Keratinocyte (primary cell): ENCODE measurements at regions not wholly inside any gene's neighbourhood (a gene's known extent, or its start where the extent isn't known, plus 50 kb on each side); places are given as distances from the start of the nearest gene placed in this dataset.

Experiments
- DNase-seq: peaks from one replicate; pipeline ENCODE4 v3.0.0-alpha.2; 2011; ENCODE audit warnings: low read depth, missing footprints, low spot score
- FAIRE-seq: peaks from 2 replicates; lab custom pipeline; 2011; peaks lifted over from hg19 to GRCh38; lab: Jason Lieb, UNC
- H2AFZ ChIP-seq: 2 replicates; pipeline ENCODE4 v1.6.0; 2012; ENCODE audit warnings: low read length, control low read depth, inconsistent platforms; ENCODE audit not compliant: control insufficient read depth
- H3K27ac ChIP-seq: 2 replicates; pipeline ENCODE4 v1.5.1; 2011; ENCODE audit warnings: low read length; ENCODE audit not compliant: control insufficient read depth, insufficient read depth
- H3K27me3 ChIP-seq: 3 replicates; pipeline ENCODE4 v1.6.0; 2011; ENCODE audit warnings: low read length; ENCODE audit not compliant: control insufficient read depth, insufficient read depth; ENCODE audit errors: extremely low read depth
- H3K36me3 ChIP-seq, 2 experiments: 2 replicates in 1 of 2; 3 replicates in 1 of 2; pipeline ENCODE4 v1.5.1; 2011; ENCODE audit warnings: low read length in 2 of 2, mild to moderate bottlenecking in 1 of 2; ENCODE audit not compliant: control insufficient read depth in 2 of 2, insufficient read depth in 2 of 2; ENCODE audit errors: extremely low read depth in 1 of 2
- H3K4me1 ChIP-seq: 3 replicates; pipeline ENCODE4 v1.5.1; 2011; ENCODE audit warnings: low read length; ENCODE audit not compliant: control insufficient read depth, insufficient read depth; ENCODE audit errors: extremely low read depth
- H3K4me2 ChIP-seq: 3 replicates; pipeline ENCODE4 v1.6.0; 2011; ENCODE audit warnings: low read depth, low read length; ENCODE audit not compliant: control insufficient read depth, insufficient read depth; ENCODE audit errors: extremely low read depth
- H3K4me3 ChIP-seq, 3 experiments: fragments of 200-600 bp in 1 of 3; sonication (generic) in 1 of 3; 2 replicates in 2 of 3; 3 replicates in 1 of 3; pipeline ENCODE4 v1.5.1; 2011 to 2016; ENCODE audit warnings: low read length in 3 of 3, mild to moderate bottlenecking in 3 of 3, control low read depth in 2 of 3, inconsistent platforms in 1 of 3, low read depth in 1 of 3, mixed read lengths in 1 of 3, mixed run types in 1 of 3, moderate library complexity in 1 of 3; ENCODE audit not compliant: control insufficient read depth in 2 of 3, insufficient read depth in 2 of 3; ENCODE audit errors: extremely low read depth in 1 of 3
- H3K79me2 ChIP-seq: 2 replicates; pipeline ENCODE4 v1.6.0; 2012; ENCODE audit warnings: low read length; ENCODE audit not compliant: control insufficient read depth, insufficient read depth
- H3K9ac ChIP-seq: 3 replicates; pipeline ENCODE4 v1.6.0; 2011; ENCODE audit warnings: low read length; ENCODE audit not compliant: control insufficient read depth, insufficient read depth; ENCODE audit errors: extremely low read depth
- H3K9me1 ChIP-seq: 3 replicates; pipeline ENCODE4 v1.6.0; 2011; ENCODE audit warnings: low read length; ENCODE audit not compliant: control insufficient read depth, insufficient read depth; ENCODE audit errors: extremely low read depth
- H3K9me3 ChIP-seq: 2 replicates; pipeline ENCODE4 v1.5.1; 2012; ENCODE audit warnings: low read depth, low read length; ENCODE audit not compliant: control insufficient read depth
- H4K20me1 ChIP-seq: 3 replicates; pipeline ENCODE4 v1.6.0; 2011; ENCODE audit warnings: low read length; ENCODE audit not compliant: control insufficient read depth, insufficient read depth; ENCODE audit errors: extremely low read depth
- CTCF ChIP-seq, 3 experiments: IDR thresholded peaks in 1 of 3; conservative IDR thresholded peaks in 1 of 3; optimal IDR thresholded peaks in 1 of 3; 2 replicates in 2 of 3; 3 replicates in 1 of 3; pipeline versions ENCODE3 to v1.5.1; 2011; ENCODE audit warnings: low read length in 3 of 3, mild to moderate bottlenecking in 3 of 3, moderate library complexity in 2 of 3, control low read depth in 1 of 3, inconsistent platforms in 1 of 3; ENCODE audit not compliant: insufficient read depth in 2 of 3; ENCODE audit errors: extremely low read depth in 1 of 3
- EZH2 ChIP-seq: IDR thresholded peaks from one replicate; pipeline ENCODE4 v1.6.1; 2012; ENCODE audit warnings: inconsistent platforms, mild to moderate bottlenecking, low read length, moderate library complexity
- dilution Hi-C: fragments of 300-500 bp; cut with MboI; formaldehyde crosslinking; loops from one replicate; pipeline ENCODE4 v1.7.0; 2020; ENCODE audit warnings: low sequenced_read_pairs; ENCODE audit not compliant: extremely low pct_ligation_motif_present

GRCh38 chr5:12757035-12757434, 852.8 kb upstream of the CTNND2 start:
- TF ChIP-seq CTCF (optimal IDR thresholded peaks at IDR 0.05 in 1 of 3, IDR thresholded peaks at IDR 0.05 in 1 of 3, conservative IDR thresholded peaks at IDR 0.05 in 1 of 3; ENCODE audit: extremely low read depth in 1 of 3, insufficient read depth in 2 of 3, low read length in 3 of 3): no peak
- H3K79me2 ChIP-seq: no peaks in the 10 kb centered on the region
- no peak overlapping the region for H3K9ac ChIP-seq
- no peak overlapping the region for H3K27ac ChIP-seq
- no peaks in the 10 kb centered on the region for H3K4me1 ChIP-seq
- DNase-seq: no peak
- no peaks in the 10 kb centered on the region for H3K36me3 ChIP-seq
- no peak for FAIRE-seq
- H3K4me3 ChIP-seq: no peak overlapping the region
- H2AFZ ChIP-seq: no peak overlapping the region
- no peaks in the 10 kb centered on the region for H3K9me3 ChIP-seq
- H3K9me1 ChIP-seq: no peaks in the 10 kb centered on the region
- dilution Hi-C loops: no loop called here
- H3K4me2 ChIP-seq: no peak overlapping the region
- H4K20me1 ChIP-seq: no peaks in the 10 kb centered on the region
- no peaks in the 10 kb centered on the region for H3K27me3 ChIP-seq

- dilution Hi-C loops: no loop called here
- no peaks in the 10 kb centered on the region for H3K27me3 ChIP-seq
- no peaks in the 10 kb centered on the region for H3K9me3 ChIP-seq
- no peak overlapping the region for H3K27ac ChIP-seq
- H2AFZ ChIP-seq: no peak overlapping the region
- no peak for DNase-seq
- H3K79me2 ChIP-seq: no peaks in the 10 kb centered on the region
- no peak for TF ChIP-seq CTCF (optimal IDR thresholded peaks at IDR 0.05 in 1 of 3, IDR thresholded peaks at IDR 0.05 in 1 of 3, conservative IDR thresholded peaks at IDR 0.05 in 1 of 3; ENCODE audit: extremely low read depth in 1 of 3, insufficient read depth in 2 of 3, low read length in 3 of 3)
- no peak for TF ChIP-seq EZH2
- H3K4me1 ChIP-seq: no peaks in the 10 kb centered on the region
- H3K4me2 ChIP-seq: no peak overlapping the region
- no peak overlapping the region for H3K9ac ChIP-seq
- H3K4me3 ChIP-seq: no peak overlapping the region
- H3K36me3 ChIP-seq: no peaks in the 10 kb centered on the region
- H4K20me1 ChIP-seq: no peaks in the 10 kb centered on the region
- no peaks in the 10 kb centered on the region for H3K9me1 ChIP-seq
- FAIRE-seq: no peak
Observed at GRCh38 chr5:12745537-12745936, 841.3 kb upstream of the CTNND2 start.
